CD4-positive, alpha-beta T cell treated with Interleukin-17A for 1 hour (primary cell): ENCODE measurements at regions not wholly inside any gene's neighbourhood (a gene's known extent, or its start where the extent isn't known, plus 50 kb on each side); places are given as distances from the start of the nearest gene placed in this dataset.
"Not testable (repeated sequence)": the region's sequence is repeated elsewhere in the genome, so short reads cannot be mapped to it uniquely, and the experiment has no call there.

ENCODE experiments used
- DNase-seq: peaks from one replicate; pipeline ENCODE4 v3.0.0-alpha.2; 2020

GRCh38 chrY:21034151-21035061 lies 278.5 kb downstream of the RPS4Y2 start:
- DNase-seq, result no peak

GRCh38 chrY:21037398-21037797 lies 281.5 kb downstream of the RPS4Y2 start:
- DNase-seq, result not testable (repeated sequence)

GRCh38 chrY:21039811-21040210 lies 283.9 kb downstream of the RPS4Y2 start:
- no peak for DNase-seq

- not testable (repeated sequence) for DNase-seq
These were observed 284.8 kb downstream of the RPS4Y2 start for GRCh38 chrY:21040711-21041110.

- DNase-seq, result peak; percentile 21
These were observed 317.2 kb downstream of the RPS4Y2 start for GRCh38 chrY:21073079-21073478.

- no peak for DNase-seq
These were observed 317.8 kb downstream of the RPS4Y2 start for GRCh38 chrY:21073641-21074260.

- DNase-seq, result no peak
These were observed 319.8 kb downstream of the RPS4Y2 start for GRCh38 chrY:21075658-21076057.

GRCh38 chrY:21079670-21080069 lies 323.8 kb downstream of the RPS4Y2 start:
- DNase-seq, result no peak

GRCh38 chrY:21081640-21082611 lies 326.0 kb downstream of the RPS4Y2 start:
- no peak for DNase-seq

- no peak for DNase-seq
These were observed 326.7 kb downstream of the RPS4Y2 start for GRCh38 chrY:21082639-21083038.

GRCh38 chrY:21091909-21092308 lies 336.0 kb downstream of the RPS4Y2 start:
- peak; percentile 20 for DNase-seq

GRCh38 chrY:21102507-21102906 lies 346.6 kb downstream of the RPS4Y2 start:
- no peak for DNase-seq

- no peak for DNase-seq
These were observed 348.0 kb downstream of the RPS4Y2 start for GRCh38 chrY:21103885-21104284.

GRCh38 chrY:21105529-21105928 lies 349.6 kb downstream of the RPS4Y2 start:
- no peak for DNase-seq

GRCh38 chrY:21111313-21111712 lies 355.4 kb downstream of the RPS4Y2 start:
- DNase-seq, result no peak

GRCh38 chrY:21121065-21121464 lies 365.2 kb downstream of the RPS4Y2 start:
- no peak for DNase-seq

- no peak for DNase-seq
These were observed 375.5 kb upstream of the RBMY1B start for GRCh38 chrY:21135591-21135990.

- no peak for DNase-seq
These were observed 372.9 kb upstream of the RBMY1B start for GRCh38 chrY:21138056-21138758.

GRCh38 chrY:21146331-21146730 lies 364.8 kb upstream of the RBMY1B start:
- no peak for DNase-seq

GRCh38 chrY:21149971-21150370 lies 361.2 kb upstream of the RBMY1B start:
- no peak for DNase-seq

GRCh38 chrY:21169821-21170220 lies 341.3 kb upstream of the RBMY1B start:
- DNase-seq, result no peak

GRCh38 chrY:21174697-21175463 lies 336.3 kb upstream of the RBMY1B start:
- no peak for DNase-seq
